ENCODE measurements at regions not wholly inside any gene's neighbourhood (a gene's known extent, or its start where the extent isn't known, plus 50 kb on each side); places are given as distances from the start of the nearest gene placed in this dataset.
"Not testable (repeated sequence)": the region's sequence is repeated elsewhere in the genome, so short reads cannot be mapped to it uniquely, and the experiment has no call there.

GRCh38 chr7:130804220-130804619 lies 70.2 kb upstream of the KLF14 start:
- Mint-ChIP-seq H3K4me3 (no peak overlapping the region), H3K4me1 (ENCODE audit: low read depth) (peaks cover 5% of the 10 kb centered on the region; the same call in 1 of the 2 replicates), H3K27ac (no peak overlapping the region), H3K27me3 (ENCODE audit: insufficient read depth) (peaks cover 20% of the 10 kb centered on the region), H3K36me3 (ENCODE audit: low read depth) (no peaks in the 10 kb centered on the region), H3K9me3 (no peaks in the 10 kb centered on the region)
- no peak for DNase-seq
- no peak for TF ChIP-seq CTCF (IDR thresholded peaks at IDR 0.05)

GRCh38 chr7:130812819-130813218 lies 78.8 kb upstream of the KLF14 start:
- not testable (repeated sequence) for H3K36me3 Mint-ChIP-seq (ENCODE audit: low read depth); H3K27ac Mint-ChIP-seq; H3K4me3 Mint-ChIP-seq; H3K27me3 Mint-ChIP-seq (ENCODE audit: insufficient read depth); H3K9me3 Mint-ChIP-seq; H3K4me1 Mint-ChIP-seq (ENCODE audit: low read depth); DNase-seq

GRCh38 chr7:130814778-130815335 lies 80.8 kb upstream of the KLF14 start:
- DNase-seq, result peak; percentile 49
- no peak overlapping the region for H3K4me3 Mint-ChIP-seq
- no peaks in the 10 kb centered on the region for H3K36me3 Mint-ChIP-seq (ENCODE audit: low read depth)
- H3K9me3 Mint-ChIP-seq, result no peaks in the 10 kb centered on the region
- H3K4me1 Mint-ChIP-seq (ENCODE audit: low read depth), result no peaks in the 10 kb centered on the region; the same call in 1 of the 2 replicates
- H3K27me3 Mint-ChIP-seq (ENCODE audit: insufficient read depth), result no peaks in the 10 kb centered on the region; the same call in 1 of the 2 replicates
- peak; percentile 78 for TF ChIP-seq CTCF (IDR thresholded peaks at IDR 0.05)
- no peak overlapping the region for H3K27ac Mint-ChIP-seq

- Mint-ChIP-seq H3K4me3 (no peak overlapping the region), H3K36me3 (ENCODE audit: low read depth) (no peaks in the 10 kb centered on the region), H3K27ac (no peak overlapping the region), H3K4me1 (ENCODE audit: low read depth) (peaks cover 15% of the 10 kb centered on the region), H3K9me3 (no peaks in the 10 kb centered on the region), H3K27me3 (ENCODE audit: insufficient read depth) (no peaks in the 10 kb centered on the region; the same call in 1 of the 2 replicates)
- DNase-seq, result no peak
- no peak for TF ChIP-seq CTCF (IDR thresholded peaks at IDR 0.05)
These were observed 84.0 kb upstream of the KLF14 start for GRCh38 chr7:130818056-130818455.

- Mint-ChIP-seq H3K27me3 (ENCODE audit: insufficient read depth) (no peaks in the 10 kb centered on the region), H3K27ac (no peak overlapping the region), H3K4me1 (ENCODE audit: low read depth) (peaks cover 23% of the 10 kb centered on the region), H3K9me3 (peaks cover 14% of the 10 kb centered on the region), H3K36me3 (ENCODE audit: low read depth) (peaks cover 17% of the 10 kb centered on the region), H3K4me3 (no peak overlapping the region)
- no peak for TF ChIP-seq CTCF (IDR thresholded peaks at IDR 0.05)
- no peak for DNase-seq
These were observed 87.9 kb upstream of the KLF14 start for GRCh38 chr7:130821864-130822263.

GRCh38 chr7:130822642-130823041 lies 88.6 kb upstream of the KLF14 start:
- H3K9me3 Mint-ChIP-seq, result peaks cover 22% of the 10 kb centered on the region

More at GRCh38 chr7:130822642-130823041, 88.6 kb upstream of the KLF14 start:
- peaks cover 24% of the 10 kb centered on the region for H3K36me3 Mint-ChIP-seq (ENCODE audit: low read depth)
- H3K4me3 Mint-ChIP-seq, result no peak overlapping the region
- no peaks in the 10 kb centered on the region for H3K27me3 Mint-ChIP-seq (ENCODE audit: insufficient read depth)
- no peak for TF ChIP-seq CTCF (IDR thresholded peaks at IDR 0.05)
- no peak overlapping the region for H3K27ac Mint-ChIP-seq
- DNase-seq, result no peak
- H3K4me1 Mint-ChIP-seq (ENCODE audit: low read depth), result peaks cover 23% of the 10 kb centered on the region
